ENCODE measurements at regions not wholly inside any gene's neighbourhood (a gene's known extent, or its start where the extent isn't known, plus 50 kb on each side); places are given as distances from the start of the nearest gene placed in this dataset.

GRCh38 chr7:125122173-125122572, 192.5 kb upstream of the POT1 start:
- ATAC-seq: no peak
- no peak overlapping the region for H3K4me3 ChIP-seq
- no peak for TF ChIP-seq ZNF114 (CRISPR knock-in tag; IDR thresholded peaks at IDR 0.05)
- TF ChIP-seq JUNB (IDR thresholded peaks at IDR 0.05; ENCODE audit: unreplicated experiment): no peak
- TF ChIP-seq EZH2 (IDR thresholded peaks at IDR 0.05; ENCODE audit: low read depth, unreplicated experiment): no peak
- TF ChIP-seq STAT1 (IDR thresholded peaks at IDR 0.05; ENCODE audit: unreplicated experiment): no peak
- TF ChIP-seq CREB1 (CRISPR knock-in tag; IDR thresholded peaks at IDR 0.05; ENCODE audit: low read depth): no peak
- TF ChIP-seq POLR2AphosphoS5 (IDR thresholded peaks at IDR 0.05; ENCODE audit: low read depth): no peak
- no peak for TF ChIP-seq ETS1 (IDR thresholded peaks at IDR 0.05)
- no peak for TF ChIP-seq NANOG (IDR thresholded peaks at IDR 0.05; ENCODE audit: borderline replicate concordance)
- no peak for TF ChIP-seq CTCF (conservative IDR thresholded peaks at IDR 0.05; ENCODE audit: low read depth in 2 of 2)
- TF ChIP-seq ZNF462 (CRISPR knock-in tag; IDR thresholded peaks at IDR 0.05): no peak
- TF ChIP-seq EZH2phosphoT487 (IDR thresholded peaks at IDR 0.05; ENCODE audit: unreplicated experiment): no peak
- TF ChIP-seq ZNF331 (CRISPR knock-in tag; IDR thresholded peaks at IDR 0.05; ENCODE audit: low read depth): no peak
- TF ChIP-seq REST (IDR thresholded peaks at IDR 0.05; ENCODE audit: unreplicated experiment): no peak

More at GRCh38 chr7:125122173-125122572, 192.5 kb upstream of the POT1 start:
- no peaks in the 10 kb centered on the region for H3K27me3 Mint-ChIP-seq (ENCODE audit: insufficient read depth, low read depth, poor library complexity)
- Histone ChIP-seq H3K36me3 (ENCODE audit: insufficient read depth) (no peaks in the 10 kb centered on the region), H3K27me3 (ENCODE audit: insufficient read depth) (no peaks in the 10 kb centered on the region), H4K20me1 (replicated peaks; ENCODE audit: insufficient read depth) (no peaks in the 10 kb centered on the region), H3K4me1 (ENCODE audit: insufficient read depth) (no peaks in the 10 kb centered on the region; the same call in 1 of the 2 replicates), H3F3A (replicated peaks; ENCODE audit: low read depth) (no peaks in the 10 kb centered on the region), H2AFZ (no peak overlapping the region), H3K9me2 (ENCODE audit: insufficient read depth) (0 out of 2 replicates have a peak, but pooled peaks cover 2% of the 10 kb centered on the region), H3K27ac (ENCODE audit: low read depth) (no peak overlapping the region), H3K4me2 (no peak overlapping the region), H3K79me2 (replicated peaks; ENCODE audit: insufficient read depth) (no peaks in the 10 kb centered on the region)
- no peak overlapping the region for H3K27ac Mint-ChIP-seq
- H3K4me3 Mint-ChIP-seq: no peak overlapping the region
- H3K36me3 Mint-ChIP-seq (ENCODE audit: low read depth): no peaks in the 10 kb centered on the region
- H3K4me1 Mint-ChIP-seq: peaks cover 16% of the 10 kb centered on the region
- H3K9me3 Mint-ChIP-seq: peaks cover 3% of the 10 kb centered on the region; the same call in 2 of the 3 replicates
- no peak for DNase-seq (ENCODE audit: low spot score)

Measured in GM23338 (cell line).